ENCODE measurements at regions not wholly inside any gene's neighbourhood (a gene's known extent, or its start where the extent isn't known, plus 50 kb on each side); places are given as distances from the start of the nearest gene placed in this dataset.

DNA sequence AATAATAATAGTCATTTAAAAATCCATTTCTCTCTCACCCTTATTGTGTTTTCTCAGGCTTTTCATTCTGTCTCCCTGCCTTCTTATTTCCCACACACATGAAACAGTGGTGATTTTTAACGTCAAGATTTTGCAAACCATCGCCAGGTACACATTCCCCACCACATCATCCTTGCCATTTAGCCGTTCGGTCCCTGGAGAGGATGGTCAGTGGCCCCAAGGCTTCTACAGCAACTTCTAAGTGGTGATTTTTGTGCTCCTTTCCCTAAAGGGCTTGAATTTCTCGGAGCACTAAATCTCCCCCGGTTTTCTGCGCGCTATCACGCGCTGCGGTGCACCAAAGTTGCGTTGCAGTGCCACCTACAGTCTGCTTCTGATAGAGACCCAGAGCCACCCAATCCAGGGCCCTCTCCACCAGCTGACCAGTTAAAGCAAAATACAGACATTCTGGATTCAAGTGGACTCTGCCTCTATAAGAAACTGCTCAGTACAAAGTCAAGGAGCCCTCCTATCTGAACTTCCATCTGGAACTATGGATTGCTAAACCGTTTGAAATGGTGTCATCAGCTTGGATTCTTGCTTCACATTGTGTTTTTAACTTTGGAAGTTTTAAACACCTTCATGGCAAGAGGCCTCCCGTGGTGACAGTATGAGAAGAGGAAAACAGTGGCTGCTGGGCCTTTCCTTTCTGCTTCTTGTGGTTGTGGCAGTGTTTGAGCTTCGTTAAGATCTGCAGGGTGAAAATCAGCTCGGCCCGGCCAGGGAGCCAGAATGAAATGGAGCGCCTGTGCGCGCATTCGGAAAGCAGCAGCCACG, 234.0 kb downstream of the SPTSSA start:
- H3K4me3 ChIP-seq (ENCODE audit: low read length) = no peak overlapping the region
- DNase-seq (ENCODE audit: low read depth, low spot score) = peak; percentile 12

DNA sequence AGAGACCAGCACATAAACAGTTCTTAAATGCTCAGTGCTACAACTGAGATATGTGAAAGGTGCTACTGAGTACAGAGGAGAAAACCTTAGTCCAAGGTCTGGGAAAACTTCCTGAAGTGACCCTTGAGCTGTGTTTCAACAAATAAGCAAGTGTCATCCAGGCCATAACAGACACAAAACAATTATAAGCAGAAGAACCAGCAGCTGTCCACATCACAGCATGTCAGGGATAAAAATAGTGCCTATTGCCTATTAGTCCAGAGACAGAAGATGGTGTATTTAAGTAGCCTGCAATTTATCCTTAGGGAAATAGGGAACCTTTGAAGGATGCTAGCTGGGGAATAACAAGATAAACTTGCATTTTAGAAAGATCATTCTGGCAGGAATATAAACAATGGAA, 237.8 kb downstream of the SPTSSA start:
- no peak overlapping the region for H3K4me3 ChIP-seq (ENCODE audit: low read length)
- DNase-seq (ENCODE audit: low read depth, low spot score) = no peak

DNA sequence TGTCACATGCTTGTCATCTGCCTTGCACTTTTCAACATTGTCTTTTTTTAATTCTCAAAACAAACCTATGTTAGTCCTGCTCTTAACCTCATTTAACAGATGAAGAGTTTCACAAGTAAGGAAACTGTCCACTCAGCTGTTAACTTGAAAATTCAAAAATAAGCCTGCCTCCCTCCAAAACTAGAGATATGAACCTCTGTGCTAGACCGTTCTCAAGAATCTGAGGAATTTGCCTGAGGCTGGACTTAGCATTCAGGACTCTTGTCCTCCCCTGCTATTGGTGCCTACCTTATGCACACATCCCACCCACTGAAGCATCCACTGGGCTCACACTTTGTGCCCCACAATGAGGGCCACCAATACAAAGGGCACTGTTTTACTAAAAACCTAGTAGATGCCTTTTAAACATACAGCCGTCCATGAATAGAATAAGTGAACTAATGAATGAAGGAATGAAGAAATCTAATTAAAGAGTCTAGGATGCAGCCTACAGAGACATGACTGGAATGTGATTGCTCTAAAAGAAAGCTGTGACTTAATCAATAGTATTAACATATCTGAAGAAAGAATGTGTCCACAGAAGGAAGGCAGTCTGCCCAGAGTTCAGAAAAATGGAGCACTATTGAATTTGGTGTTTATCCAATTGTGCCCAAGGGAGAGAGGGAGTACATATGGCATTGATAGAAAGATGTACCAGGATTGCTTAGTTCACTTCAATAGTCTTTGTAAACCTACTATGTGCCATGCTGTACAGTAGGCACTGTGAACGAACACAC, 238.5 kb downstream of the SPTSSA start:
- DNase-seq (ENCODE audit: low read depth, low spot score) = no peak
- H3K4me3 ChIP-seq (ENCODE audit: low read length) = no peak overlapping the region

DNA sequence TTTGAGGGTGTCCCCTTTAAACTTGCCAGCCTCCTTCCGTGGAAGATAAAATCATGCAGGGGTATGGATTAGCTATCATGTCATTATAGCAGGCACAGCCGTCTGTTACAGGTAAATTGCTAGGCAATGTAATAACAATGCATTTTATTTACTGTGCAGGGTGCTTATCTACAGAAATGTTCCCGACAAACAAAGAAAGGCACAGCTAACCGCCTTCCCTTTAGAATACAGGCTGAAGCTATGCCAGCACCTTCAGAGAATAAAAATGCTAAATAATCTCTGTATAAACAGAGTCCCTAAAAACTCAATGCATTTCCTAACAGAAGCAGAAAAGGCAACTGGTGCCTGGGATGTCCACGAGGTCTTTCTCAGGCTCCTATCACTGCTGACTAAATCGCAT, 239.2 kb downstream of the SPTSSA start:
- DNase-seq (ENCODE audit: low read depth, low spot score) = no peak

DNA sequence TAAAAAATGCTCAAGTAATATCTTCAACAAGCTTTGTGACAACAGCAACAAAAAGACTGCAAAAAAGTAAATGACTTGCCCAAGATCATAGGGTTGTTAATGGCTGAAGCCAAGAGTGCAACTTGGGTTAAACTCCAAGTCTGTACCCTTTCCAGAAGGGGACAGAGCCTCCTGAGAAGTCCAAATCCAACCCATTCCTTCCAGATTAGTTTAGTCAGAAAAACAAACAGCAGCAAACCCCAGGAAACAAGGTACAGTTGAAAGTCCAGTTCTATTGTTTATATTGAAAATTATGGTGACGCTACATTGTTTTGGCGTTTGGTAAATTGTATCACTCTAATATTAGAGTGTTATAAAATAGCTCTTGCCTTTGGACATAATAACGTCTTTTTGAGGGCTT, 239.9 kb downstream of the SPTSSA start:
- no peak for DNase-seq (ENCODE audit: low read depth, low spot score)
- no peak overlapping the region for H3K4me3 ChIP-seq (ENCODE audit: low read length)

More for the DNA sequence above, 239.2 kb downstream of the SPTSSA start:
- no peak overlapping the region for H3K4me3 ChIP-seq (ENCODE audit: low read length)

DNA sequence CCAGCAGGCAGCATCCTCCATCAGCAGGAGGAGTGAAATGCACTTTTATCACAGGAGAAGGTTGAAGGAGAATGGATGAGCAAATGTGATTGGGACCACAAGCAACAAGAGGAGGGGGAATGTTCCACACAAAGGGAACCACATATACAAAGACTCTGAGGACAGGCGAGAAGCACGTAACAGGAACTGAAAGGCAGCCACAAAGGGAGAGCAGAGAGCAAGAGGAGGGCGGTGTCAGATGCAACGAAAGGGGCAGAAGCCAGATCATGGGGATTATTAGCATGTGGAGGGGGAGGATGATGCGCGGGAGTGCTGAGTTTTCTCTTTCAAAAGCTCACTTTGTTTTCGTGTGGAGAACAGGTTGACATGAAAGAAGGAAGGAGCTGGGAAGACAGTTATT, 241.1 kb downstream of the SPTSSA start:
- no peak for DNase-seq (ENCODE audit: low read depth, low spot score)
- H3K4me3 ChIP-seq (ENCODE audit: low read length) = no peak overlapping the region

DNA sequence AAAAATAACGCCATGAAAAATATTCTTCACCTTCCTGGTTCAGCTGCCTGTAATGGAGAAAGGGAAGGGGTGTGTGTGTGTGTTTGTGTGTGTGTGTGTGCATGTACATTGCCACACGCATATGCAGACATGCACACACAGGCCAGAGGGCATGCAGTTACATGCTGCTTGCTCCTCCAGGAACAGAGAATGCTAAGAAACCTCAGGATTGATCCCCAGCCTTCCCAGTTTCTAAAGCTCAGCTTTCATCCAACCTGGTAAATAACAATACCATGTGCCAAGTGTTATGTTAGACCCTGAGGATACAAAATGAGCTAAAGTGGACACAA, 241.7 kb downstream of the SPTSSA start:
- no peak for DNase-seq (ENCODE audit: low read depth, low spot score)
- no peak overlapping the region for H3K4me3 ChIP-seq (ENCODE audit: low read length)

DNA sequence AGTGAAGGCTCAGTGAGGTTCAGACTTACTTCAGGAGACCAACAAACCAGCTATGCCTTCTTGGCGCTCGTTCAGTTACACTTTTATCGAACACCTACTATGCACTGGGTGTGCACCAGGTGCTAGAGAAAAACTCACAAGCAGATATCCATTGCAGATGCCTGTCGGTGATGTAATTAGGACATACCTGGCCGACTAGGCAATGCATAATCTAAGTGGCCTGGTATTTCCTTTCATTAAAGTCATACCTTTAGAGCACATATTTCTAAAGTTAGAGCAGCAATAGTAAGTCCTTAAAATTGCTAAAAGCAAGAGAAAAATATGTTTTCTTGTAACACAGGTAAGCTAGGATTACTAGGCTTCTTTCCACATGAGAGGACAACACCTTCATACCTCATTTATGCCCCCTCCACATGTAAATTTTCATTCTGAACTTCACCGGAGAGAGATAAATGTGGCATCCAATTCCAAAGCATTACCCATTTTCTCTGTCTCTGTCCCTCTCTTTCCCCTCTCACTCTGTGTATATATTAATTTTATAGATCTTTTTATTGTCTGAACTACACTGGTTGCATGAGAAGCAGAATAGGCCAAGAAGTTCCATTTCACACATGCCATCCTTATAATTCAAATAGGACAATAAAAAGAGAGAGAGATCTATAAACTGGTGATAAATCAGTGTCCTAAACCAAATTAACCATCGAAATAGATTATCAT, 242.2 kb downstream of the SPTSSA start:
- no peak for DNase-seq (ENCODE audit: low read depth, low spot score)
- no peak overlapping the region for H3K4me3 ChIP-seq (ENCODE audit: low read length)

DNA sequence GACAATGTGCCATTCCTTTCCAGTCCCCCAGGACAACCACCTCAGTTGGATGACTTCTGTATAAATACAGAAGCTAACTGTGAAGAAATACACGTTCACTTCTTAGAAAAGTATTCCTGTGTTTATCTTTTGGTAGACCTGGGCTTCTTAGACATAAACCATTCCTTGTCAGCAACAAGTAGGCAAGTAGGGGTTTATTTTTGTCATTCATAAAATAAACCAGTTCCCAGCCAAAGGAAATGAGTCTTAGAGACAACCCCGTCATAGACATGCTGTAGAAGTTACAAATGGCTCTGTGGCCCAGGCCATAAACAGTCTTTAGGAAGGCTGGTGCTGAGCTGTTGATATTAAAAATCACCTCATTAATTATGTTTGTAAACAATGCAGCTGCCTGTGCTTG, 243.2 kb downstream of the SPTSSA start:
- DNase-seq (ENCODE audit: low read depth, low spot score) = no peak
- no peak overlapping the region for H3K4me3 ChIP-seq (ENCODE audit: low read length)

DNA sequence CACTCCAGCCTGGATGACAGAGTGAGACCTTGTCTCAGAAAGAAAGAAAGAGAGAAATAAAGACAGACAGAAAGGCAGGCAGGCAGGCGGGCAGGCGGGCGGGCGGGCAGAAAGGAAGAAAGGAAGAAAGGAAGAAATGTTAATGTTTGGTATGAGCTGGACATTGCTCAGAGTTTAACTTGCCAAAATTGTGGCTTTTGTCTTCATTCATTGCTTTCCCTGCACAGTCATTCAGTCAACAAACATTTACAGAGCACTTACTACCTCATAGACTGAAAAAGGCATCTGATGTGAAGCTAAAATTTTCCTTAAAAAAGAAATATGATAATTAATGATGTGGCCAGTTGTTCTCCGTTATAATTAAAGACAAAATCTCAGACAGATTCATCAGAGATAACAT, 247.1 kb downstream of the SPTSSA start:
- H3K4me3 ChIP-seq (ENCODE audit: low read length) = no peak overlapping the region
- no peak for DNase-seq (ENCODE audit: low read depth, low spot score)

DNA sequence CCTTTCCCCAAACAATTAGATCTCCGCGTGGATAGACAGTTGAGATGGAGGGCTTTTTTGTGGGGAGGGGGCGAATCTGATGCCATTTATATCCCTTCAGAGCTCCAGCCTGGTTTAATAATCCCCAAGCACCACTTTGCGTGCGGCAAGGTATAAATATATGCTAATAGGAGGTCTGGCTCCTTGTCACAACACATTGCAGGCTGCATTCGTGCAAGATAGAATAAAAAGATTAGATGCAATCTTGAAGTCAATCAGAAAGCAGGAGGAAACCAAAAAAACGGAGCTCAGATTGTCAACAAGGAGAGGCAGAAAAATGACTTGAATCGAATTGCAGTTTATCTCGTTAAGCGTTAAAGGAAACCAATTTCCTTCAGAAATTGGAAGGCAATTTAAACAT, 248.7 kb downstream of the SPTSSA start:
- DNase-seq (ENCODE audit: low read depth, low spot score) = no peak
- H3K4me3 ChIP-seq (ENCODE audit: low read length) = no peak overlapping the region

DNA sequence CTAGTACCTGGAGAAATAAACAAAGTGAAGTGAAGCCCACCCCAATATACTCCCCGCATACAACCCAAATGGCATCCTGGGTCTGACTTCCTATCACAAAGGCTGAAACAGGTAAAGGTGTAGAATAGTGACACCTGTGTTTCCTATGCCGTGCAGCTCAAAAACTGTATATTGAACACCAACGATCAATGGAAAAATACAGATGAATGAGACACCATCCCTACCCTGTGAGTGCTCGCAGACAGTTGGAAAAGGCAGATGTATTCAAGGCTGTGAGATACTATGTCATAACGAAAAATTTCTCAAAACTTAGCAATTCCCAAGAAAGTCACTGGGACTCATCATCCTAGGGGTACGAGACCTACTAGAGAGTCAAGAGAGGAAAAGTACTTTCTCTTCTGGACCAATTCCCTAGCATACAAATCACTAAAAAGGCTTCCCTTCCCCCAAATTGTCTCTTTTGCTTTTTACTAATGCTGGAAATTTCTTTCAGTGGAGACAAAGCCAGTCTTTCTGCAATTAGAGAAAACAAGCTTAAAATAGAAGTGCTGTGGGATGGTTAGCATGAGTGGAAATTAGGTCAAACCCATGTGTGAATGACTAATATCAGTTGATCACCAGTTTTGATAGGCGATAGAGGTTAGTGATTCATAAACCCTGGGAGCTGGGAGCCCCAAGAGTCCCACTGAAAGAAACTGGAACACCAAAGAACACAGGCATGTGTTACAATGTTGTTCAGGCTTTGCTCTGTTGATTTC, 249.7 kb downstream of the SPTSSA start:
- no peak for DNase-seq (ENCODE audit: low read depth, low spot score)
- no peak overlapping the region for H3K4me3 ChIP-seq (ENCODE audit: low read length)

DNA sequence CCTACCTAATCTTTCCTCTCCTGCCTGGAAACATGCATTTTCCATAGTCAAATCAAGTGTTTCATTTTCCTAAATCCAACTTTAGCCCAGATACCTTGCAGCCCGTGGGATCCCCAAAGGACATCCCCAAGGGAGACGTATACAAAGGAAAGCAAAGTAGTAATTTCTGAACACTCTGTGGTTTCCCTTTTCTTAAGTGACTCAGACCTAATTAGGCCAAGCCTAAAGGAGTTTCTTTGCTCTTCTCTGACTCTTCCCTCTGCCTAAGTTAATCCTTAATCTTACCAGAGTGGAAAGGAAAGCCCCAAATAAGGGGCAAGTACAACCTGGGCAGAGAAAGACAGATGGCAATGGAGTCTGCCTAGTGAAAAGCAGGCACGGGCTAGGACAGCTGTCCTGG, 250.3 kb downstream of the SPTSSA start:
- no peak for DNase-seq (ENCODE audit: low read depth, low spot score)
- no peak overlapping the region for H3K4me3 ChIP-seq (ENCODE audit: low read length)

DNA sequence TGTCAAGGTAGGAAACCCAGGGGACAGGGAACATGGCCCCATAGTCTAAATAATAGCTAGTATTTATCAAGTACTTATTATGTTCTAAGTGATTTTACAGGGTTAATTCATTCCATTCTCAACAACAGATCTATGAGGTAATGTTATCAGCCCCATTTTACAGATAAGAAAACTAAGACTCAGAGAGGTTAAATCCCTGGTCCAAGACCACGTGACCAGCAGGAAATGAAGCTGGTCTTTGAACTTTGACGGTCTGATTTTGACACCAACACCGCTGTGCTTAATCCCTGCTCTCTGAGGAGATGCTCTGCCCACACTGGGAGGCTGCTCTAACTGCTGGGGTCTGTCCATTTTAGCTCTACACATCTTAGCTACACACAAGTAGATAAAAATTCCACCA, 253.5 kb downstream of the SPTSSA start:
- no peak overlapping the region for H3K4me3 ChIP-seq (ENCODE audit: low read length)
- no peak for DNase-seq (ENCODE audit: low read depth, low spot score)

DNA sequence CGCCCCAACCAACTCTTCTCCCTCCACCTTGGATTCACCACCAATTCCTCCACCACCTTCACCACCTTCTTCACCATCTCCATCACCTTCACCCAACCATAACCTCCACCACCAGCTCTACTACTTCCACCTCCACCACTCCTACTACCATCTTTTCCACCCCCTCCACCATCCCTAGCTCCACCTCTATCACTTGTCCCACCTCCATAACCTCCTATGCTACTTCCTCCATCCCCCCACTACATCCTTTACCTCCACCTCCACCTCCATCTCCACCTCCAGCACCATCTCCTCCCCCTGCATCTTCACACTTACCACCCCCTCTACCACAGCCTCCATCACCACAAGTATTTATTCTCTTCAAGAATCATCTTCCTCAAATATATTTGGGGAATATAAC, 254.9 kb upstream of the EGLN3 start:
- no peak for DNase-seq (ENCODE audit: low read depth, low spot score)
- H3K4me3 ChIP-seq (ENCODE audit: low read length) = no peak overlapping the region

DNA sequence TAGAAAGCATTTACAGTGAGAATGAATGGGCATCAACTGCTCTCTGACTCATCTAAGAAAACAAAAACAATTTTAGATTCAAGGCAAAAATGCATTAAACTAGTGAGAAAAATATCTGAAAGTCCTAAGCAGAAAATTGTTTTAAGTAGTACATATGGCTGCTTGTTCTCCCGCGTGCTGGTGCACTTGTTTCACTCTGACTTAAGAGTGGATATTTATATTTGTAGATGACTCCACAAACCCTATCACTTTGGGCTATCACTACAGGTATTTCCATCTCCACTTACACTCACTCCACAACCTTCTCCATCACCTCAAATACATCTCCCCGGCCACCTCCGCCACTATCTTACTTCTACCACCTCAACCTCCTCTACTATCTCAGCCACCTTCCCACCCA, 253.9 kb upstream of the EGLN3 start:
- no peak overlapping the region for H3K4me3 ChIP-seq (ENCODE audit: low read length)
- no peak for DNase-seq (ENCODE audit: low read depth, low spot score)

DNA sequence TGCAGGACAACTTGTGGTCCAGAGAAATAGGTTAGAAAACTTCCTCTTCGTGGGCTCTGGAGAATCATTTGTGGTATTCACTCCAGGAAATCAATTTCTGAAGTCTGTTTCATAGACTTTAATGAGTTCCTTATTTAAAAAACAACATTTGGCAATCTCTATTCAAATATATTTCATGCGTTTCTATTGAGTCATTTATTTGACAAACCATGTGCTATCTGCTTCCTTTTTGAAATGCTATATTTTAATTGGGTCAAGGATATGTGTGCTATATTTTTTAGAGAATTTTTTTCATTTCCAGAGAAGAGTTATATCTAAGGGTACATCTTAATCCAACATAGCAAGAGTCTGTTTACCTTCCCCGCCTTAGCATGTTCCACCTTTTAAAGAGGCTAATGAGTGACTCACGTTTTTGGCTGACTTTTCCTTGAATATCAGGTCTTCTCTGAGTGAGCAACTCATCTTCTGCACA, 252.4 kb upstream of the EGLN3 start:
- DNase-seq (ENCODE audit: low read depth, low spot score) = no peak
- no peak overlapping the region for H3K4me3 ChIP-seq (ENCODE audit: low read length)

DNA sequence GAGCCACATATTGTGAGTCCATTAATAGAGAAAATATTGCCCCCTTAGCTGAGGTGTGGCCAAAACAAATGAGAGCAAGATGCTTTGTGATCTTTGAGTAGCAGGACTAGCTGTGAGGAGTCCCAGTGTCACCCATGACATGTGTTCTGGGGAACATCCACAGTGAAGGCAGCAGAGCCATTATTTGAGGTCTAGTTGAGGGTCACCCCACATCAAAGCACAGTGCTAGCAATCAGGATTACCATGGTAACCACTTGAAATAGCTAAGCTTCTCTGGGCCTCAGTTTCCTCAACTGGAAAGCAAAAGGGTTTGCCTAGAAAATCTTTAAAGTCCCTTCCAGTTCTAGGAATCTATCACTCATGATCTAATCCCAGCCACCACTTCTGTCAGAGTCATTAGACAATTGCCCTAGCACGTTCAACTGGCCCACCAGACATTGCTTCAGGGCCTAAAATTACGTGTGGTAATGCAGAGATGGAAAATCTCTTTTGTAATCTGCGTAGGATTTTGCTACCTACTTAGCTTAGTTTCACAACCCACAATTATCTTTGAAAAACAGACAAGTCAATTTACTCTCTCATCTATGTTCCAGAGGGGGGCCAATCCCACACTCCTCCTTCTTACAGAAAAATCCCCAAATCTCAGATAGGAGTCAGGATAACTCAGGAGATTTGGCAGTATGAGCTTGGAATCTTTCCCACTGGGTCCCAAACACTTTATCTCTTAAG, 251.2 kb upstream of the EGLN3 start:
- H3K4me3 ChIP-seq (ENCODE audit: low read length) = no peak overlapping the region
- DNase-seq (ENCODE audit: low read depth, low spot score) = no peak

DNA sequence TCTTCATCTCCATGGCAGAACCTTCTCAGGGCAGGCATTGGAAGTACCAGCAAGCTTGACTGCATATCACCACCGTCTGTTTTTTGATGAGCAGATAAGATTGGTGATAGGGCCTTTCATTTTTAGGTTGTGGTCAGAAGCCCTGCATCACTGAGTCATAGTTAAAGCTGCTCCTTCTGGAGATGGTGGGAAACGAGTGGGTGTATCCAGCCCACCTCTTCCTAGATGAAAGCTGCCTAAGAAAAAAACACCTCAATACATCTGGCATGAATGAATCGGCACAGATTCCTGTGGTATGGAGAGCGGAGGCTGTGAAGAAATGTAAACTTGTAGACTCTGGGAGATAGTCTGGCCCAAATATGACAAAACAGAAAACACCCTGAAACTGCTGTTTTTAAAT, 248.7 kb upstream of the EGLN3 start:
- H3K4me3 ChIP-seq (ENCODE audit: low read length) = no peak overlapping the region
- peak; percentile 6 for DNase-seq (ENCODE audit: low read depth, low spot score)
